ENCODE measurements at regions not wholly inside any gene's neighbourhood (a gene's known extent, or its start where the extent isn't known, plus 50 kb on each side); places are given as distances from the start of the nearest gene placed in this dataset.

GRCh38 chr4:67207941-67208441, 337.3 kb downstream of the CENPC start:
- no peak for ATAC-seq
- TF ChIP-seq CTCF (IDR thresholded peaks at IDR 0.05) (no peak), POLR2AphosphoS5 (IDR thresholded peaks at IDR 0.05) (no peak), EP300 (IDR thresholded peaks at IDR 0.05) (no peak), POLR2A (IDR thresholded peaks at IDR 0.05) (no peak)
- WGBS, 2 donors (ENCODE audit: low coverage in 1 of 2), result 53 to 62% methylated on average over 5 of the region's 5 CpGs

GRCh38 chr4:67204441-67204840, 340.9 kb downstream of the CENPC start:
- H3K4me3 ChIP-seq, result no peak overlapping the region
- no peaks in the 10 kb centered on the region for H3K9me3 ChIP-seq
- ATAC-seq, result no peak
- no peaks in the 10 kb centered on the region for H3K36me3 ChIP-seq
- no peaks in the 10 kb centered on the region for H3K27me3 ChIP-seq
- TF ChIP-seq POLR2A (IDR thresholded peaks at IDR 0.05), result no peak
- TF ChIP-seq POLR2AphosphoS5 (IDR thresholded peaks at IDR 0.05), result no peak
- no peak for TF ChIP-seq EP300 (IDR thresholded peaks at IDR 0.05)
- TF ChIP-seq CTCF (IDR thresholded peaks at IDR 0.05), result no peak
- no peaks in the 10 kb centered on the region for H3K4me1 ChIP-seq
- H3K27ac ChIP-seq, result no peak overlapping the region

More at GRCh38 chr4:67207941-67208441, 337.3 kb downstream of the CENPC start:
- Histone ChIP-seq H3K36me3 (no peaks in the 10 kb centered on the region), H3K4me1 (no peaks in the 10 kb centered on the region), H3K27ac (no peak overlapping the region), H3K27me3 (peaks cover 3% of the 10 kb centered on the region), H3K9me3 (no peaks in the 10 kb centered on the region), H3K4me3 (no peak overlapping the region)

- Histone ChIP-seq H3K27ac (no peak overlapping the region), H3K4me1 (no peaks in the 10 kb centered on the region), H3K27me3 (no peaks in the 10 kb centered on the region), H3K36me3 (no peaks in the 10 kb centered on the region), H3K9me3 (no peaks in the 10 kb centered on the region), H3K4me3 (no peak overlapping the region)
- no peak for ATAC-seq
- TF ChIP-seq POLR2A (IDR thresholded peaks at IDR 0.05) (no peak), POLR2AphosphoS5 (IDR thresholded peaks at IDR 0.05) (no peak), EP300 (IDR thresholded peaks at IDR 0.05) (no peak), CTCF (IDR thresholded peaks at IDR 0.05) (no peak)
- WGBS, 2 donors (ENCODE audit: low coverage in 1 of 2), result 77 to 82% methylated on average over 3 of the region's 3 CpGs
These were observed 344.0 kb downstream of the CENPC start for GRCh38 chr4:67201334-67201733.

GRCh38 chr4:67198727-67199126, 346.6 kb downstream of the CENPC start:
- Histone ChIP-seq H3K27ac (no peak overlapping the region), H3K9me3 (no peaks in the 10 kb centered on the region), H3K36me3 (no peaks in the 10 kb centered on the region), H3K4me3 (no peak overlapping the region), H3K27me3 (no peaks in the 10 kb centered on the region), H3K4me1 (no peaks in the 10 kb centered on the region)
- no peak for TF ChIP-seq POLR2AphosphoS5 (IDR thresholded peaks at IDR 0.05)
- TF ChIP-seq CTCF (IDR thresholded peaks at IDR 0.05), result no peak
- TF ChIP-seq POLR2A (IDR thresholded peaks at IDR 0.05), result no peak
- no peak for TF ChIP-seq EP300 (IDR thresholded peaks at IDR 0.05)
- ATAC-seq, result no peak
- WGBS, 2 donors (ENCODE audit: low coverage in 1 of 2), result 9 to 20% methylated on average over 2 of the region's 2 CpGs

- no peak for TF ChIP-seq EP300 (IDR thresholded peaks at IDR 0.05)
- TF ChIP-seq CTCF (IDR thresholded peaks at IDR 0.05), result no peak
- no peak for TF ChIP-seq POLR2AphosphoS5 (IDR thresholded peaks at IDR 0.05)
- TF ChIP-seq POLR2A (IDR thresholded peaks at IDR 0.05), result no peak
- ATAC-seq, result no peak
- Histone ChIP-seq H3K27me3 (no peaks in the 10 kb centered on the region), H3K36me3 (no peaks in the 10 kb centered on the region), H3K9me3 (no peaks in the 10 kb centered on the region), H3K27ac (no peak overlapping the region), H3K4me1 (no peaks in the 10 kb centered on the region), H3K4me3 (no peak overlapping the region)
- WGBS, 2 donors (ENCODE audit: low coverage in 1 of 2), result 82 to 90% methylated on average over 1 to 3 of the region's 3 CpGs
These were observed 377.5 kb downstream of the CENPC start for GRCh38 chr4:67167849-67168248.
